ENCODE measurements at regions not wholly inside any gene's neighbourhood (a gene's known extent, or its start where the extent isn't known, plus 50 kb on each side); places are given as distances from the start of the nearest gene placed in this dataset.

GRCh38 chr1:104987210-104987609 is 1237.5 kb downstream of the AMY1C start:
- DNase-seq (ENCODE audit: low read depth): no peak
- H3K4me3 ChIP-seq (ENCODE audit: low read length): no peak overlapping the region

GRCh38 chr1:104989012-104989411 is 1239.3 kb downstream of the AMY1C start:
- no peak for TF ChIP-seq CTCF (conservative IDR thresholded peaks at IDR 0.05; ENCODE audit: low read length)
- no peak for DNase-seq (ENCODE audit: low read depth)
- no peak overlapping the region for H3K4me3 ChIP-seq (ENCODE audit: low read length)

More at GRCh38 chr1:104987210-104987609, 1237.5 kb downstream of the AMY1C start:
- no peak for TF ChIP-seq CTCF (conservative IDR thresholded peaks at IDR 0.05; ENCODE audit: low read length)

DNA sequence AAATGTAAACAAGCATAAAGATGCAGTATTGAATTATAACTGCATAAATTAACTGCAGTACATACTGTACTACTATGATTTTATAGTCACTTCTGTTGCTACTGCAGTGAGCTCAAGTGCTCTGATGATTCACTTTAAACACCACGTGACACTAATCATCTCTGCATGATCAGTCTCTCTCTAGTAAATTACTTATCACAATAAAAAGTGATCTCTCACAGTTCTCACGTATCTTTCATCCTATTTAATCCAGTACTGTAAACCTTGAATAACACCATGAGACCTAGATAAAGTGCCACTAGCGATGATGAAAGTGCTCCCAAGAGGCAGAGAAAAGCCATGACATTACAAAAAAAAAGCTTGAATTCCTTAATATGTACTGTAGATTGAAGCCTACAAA is 1242.0 kb downstream of the AMY1C start:
- DNase-seq (ENCODE audit: low read depth): no peak
- no peak overlapping the region for H3K4me3 ChIP-seq (ENCODE audit: low read length)
- TF ChIP-seq CTCF (conservative IDR thresholded peaks at IDR 0.05; ENCODE audit: low read length): no peak

- no peak for TF ChIP-seq CTCF (conservative IDR thresholded peaks at IDR 0.05; ENCODE audit: low read length)
- DNase-seq (ENCODE audit: low read depth): no peak
- H3K4me3 ChIP-seq (ENCODE audit: low read length): no peak overlapping the region
These were observed 1251.1 kb downstream of the AMY1C start for GRCh38 chr1:105000793-105001192.

DNA sequence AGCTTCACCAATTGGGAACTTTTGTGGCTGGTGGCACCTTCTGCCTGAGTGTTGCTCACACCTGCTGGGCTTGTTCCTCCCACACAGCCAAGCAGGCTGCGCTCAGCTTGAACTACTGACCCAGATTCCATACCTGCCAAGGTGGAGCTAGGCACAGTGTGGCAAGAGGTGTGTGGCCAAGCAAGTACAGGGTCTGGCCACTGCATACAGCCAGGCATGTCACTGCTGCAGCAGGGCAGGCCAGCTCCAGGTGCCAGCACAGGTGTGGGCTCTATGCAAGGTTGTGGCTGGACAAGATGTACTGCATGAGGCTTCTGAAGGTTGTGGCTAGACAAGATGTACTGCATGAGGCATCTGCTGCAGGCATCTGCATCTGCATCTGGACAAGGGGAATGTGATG is 1254.8 kb downstream of the AMY1C start:
- no peak overlapping the region for H3K4me3 ChIP-seq (ENCODE audit: low read length)
- DNase-seq (ENCODE audit: low read depth): no peak
- TF ChIP-seq CTCF (conservative IDR thresholded peaks at IDR 0.05; ENCODE audit: low read length): no peak

- H3K4me3 ChIP-seq (ENCODE audit: low read length): no peak overlapping the region
- no peak for DNase-seq (ENCODE audit: low read depth)
- TF ChIP-seq CTCF (conservative IDR thresholded peaks at IDR 0.05; ENCODE audit: low read length): no peak
These were observed 1256.0 kb downstream of the AMY1C start for GRCh38 chr1:105005594-105006195.

- no peak for DNase-seq (ENCODE audit: low read depth)
- no peak for TF ChIP-seq CTCF (conservative IDR thresholded peaks at IDR 0.05; ENCODE audit: low read length)
- no peak overlapping the region for H3K4me3 ChIP-seq (ENCODE audit: low read length)
These were observed 1267.9 kb downstream of the AMY1C start for GRCh38 chr1:105017587-105017986.
